Fibroblast of skin of left quadriceps (primary cell): ENCODE measurements at regions not wholly inside any gene's neighbourhood (a gene's known extent, or its start where the extent isn't known, plus 50 kb on each side); places are given as distances from the start of the nearest gene placed in this dataset.

Experiments
- DNase-seq, 2 experiments: peaks; one replicate each; pipeline ENCODE4 v3.0.0-alpha.2; 2013; ENCODE audit warnings: low read depth in 2 of 2

DNA sequence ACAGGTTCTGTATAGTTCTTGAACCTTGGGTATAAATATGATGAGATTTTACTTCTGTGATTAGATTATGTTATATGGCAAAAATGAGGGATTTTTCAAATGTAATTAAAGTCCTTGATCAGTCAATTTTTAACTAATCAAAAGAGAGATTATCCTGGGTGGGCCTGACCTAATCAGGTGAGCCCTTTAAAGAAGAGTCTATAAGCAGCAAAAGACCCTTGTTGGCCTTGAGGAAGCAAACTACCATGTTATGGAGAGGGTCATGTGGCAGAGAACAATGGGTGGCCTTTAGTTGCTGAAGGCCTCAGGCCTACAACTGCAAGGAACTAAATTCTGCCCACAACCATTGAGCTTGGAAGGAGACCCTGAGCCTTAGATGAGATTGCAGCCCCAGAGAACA is 102.5 kb upstream of the RIPOR2 start:
- DNase-seq: no peak

DNA sequence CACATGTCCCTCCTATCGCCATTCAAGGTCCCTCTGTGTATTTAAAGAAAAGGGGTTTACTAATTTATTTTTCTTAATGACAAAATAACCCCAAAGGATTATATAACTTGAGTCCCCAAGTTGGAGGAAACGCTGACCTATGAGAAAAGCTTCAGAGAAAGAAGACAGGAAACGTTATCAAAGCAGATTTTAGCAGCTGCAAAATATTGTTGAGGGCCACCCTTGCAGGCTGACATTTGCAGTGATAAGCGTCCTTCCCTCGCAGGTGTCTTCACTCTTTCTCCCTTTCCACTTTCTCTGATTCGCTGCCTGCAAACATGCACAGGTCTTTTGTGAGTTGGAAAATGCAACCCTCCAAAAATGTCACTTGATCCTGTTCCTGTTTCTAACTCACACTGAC is 103.2 kb upstream of the RIPOR2 start:
- DNase-seq: no peak

DNA sequence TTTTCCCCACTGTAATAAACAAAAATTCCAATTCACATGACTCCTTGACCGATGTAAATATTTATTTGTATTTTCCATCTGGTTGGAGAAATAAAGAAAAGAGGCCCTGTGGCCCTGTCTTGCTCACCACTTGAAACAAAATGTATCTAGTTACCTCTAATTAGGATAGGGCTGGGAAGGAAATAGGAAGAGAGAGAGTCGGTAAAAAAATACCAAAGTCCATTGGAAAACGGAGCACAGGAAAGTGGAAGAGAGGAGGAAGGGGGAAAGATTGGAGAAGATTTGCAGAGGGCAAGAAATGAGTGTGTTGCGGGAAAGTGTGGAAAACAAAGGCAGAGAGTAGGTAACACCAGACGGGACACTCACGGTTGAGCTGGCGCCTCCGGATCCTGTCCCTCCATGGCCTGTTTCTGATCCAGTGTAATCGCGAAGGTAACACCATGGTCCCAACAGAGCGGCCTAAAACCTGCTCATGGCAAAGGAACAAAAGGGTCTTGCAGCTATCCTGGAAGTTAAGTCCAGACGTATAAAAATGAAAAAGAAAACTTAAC is 105.8 kb upstream of the RIPOR2 start:
- DNase-seq: no peak

DNA sequence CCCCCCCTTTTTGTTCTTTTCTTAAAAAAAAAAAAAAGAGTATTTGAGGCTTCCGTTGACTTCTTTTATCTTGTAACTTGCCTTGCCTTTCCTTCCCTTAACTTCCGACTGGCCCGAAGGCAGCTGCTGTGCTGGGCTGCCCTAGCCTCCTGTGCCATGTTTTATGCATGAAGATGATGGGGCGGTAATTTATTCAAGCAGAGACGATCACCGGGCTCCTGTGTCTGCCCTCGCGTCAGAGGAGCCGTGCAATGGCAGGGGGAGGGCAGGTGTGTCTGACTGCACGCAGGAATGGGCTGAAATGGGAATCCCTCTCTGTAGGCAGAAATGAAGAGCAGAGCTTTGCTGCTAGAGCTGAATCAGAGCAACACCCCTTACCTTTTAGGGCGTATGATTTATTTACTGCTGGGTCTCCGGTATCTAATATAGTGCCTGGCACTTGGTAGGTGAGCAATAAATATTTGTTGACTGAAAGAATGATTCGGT is 106.3 kb upstream of the RIPOR2 start:
- DNase-seq: no peak

DNA sequence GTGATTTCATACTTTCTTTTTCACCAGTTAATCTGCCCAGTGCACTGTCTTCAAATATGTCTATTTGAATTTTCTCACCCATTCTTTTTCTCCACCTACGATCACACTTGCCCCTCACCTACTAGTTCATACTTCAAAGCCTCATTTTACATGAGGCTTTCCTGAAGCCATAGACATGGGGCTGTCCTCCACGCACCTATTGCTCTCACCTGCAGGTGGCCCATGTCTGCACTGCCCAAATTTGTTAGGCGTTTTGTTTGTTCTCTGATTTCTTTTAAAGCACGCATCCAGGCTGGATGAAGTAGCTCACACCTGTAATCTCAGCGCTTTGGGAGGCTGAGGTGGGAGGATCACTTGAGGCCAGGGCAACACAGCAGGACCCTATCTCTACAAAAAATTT is 106.8 kb upstream of the RIPOR2 start:
- DNase-seq: no peak

DNA sequence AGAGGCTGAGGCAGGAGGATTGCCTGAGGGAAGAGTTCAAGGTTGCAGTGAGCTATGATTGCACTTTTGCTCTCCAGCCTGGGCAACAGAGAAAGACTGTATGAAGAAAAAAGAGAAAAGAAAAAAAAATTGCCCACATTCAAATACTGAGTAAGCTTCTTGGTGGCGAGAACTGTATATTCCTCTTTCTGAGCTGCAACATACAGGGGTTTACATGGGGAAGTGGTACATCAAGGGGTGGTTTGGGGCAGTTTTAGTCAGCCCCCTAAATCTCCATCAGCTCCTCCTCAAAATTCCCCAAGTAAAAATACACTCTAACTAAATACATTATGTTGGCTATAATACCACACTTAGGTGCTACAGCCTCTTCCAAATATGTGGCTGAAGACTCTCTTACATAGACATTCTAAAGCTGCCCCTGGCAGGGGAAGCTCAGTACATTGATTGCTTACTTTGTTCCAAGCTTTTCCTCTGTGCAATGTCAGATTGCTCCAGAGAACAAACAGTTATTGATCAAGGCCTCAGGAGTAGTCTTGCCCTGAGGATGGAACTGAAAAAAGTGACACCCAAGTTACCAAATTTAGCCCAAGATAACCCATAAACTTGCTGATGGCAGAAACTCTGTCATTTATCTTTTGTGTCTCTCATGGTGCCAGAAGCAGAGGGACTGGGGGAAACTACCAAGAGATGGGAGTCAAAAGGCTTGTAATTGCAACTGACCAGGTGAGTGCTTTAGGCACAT is 107.4 kb upstream of the RIPOR2 start:
- no peak for DNase-seq

DNA sequence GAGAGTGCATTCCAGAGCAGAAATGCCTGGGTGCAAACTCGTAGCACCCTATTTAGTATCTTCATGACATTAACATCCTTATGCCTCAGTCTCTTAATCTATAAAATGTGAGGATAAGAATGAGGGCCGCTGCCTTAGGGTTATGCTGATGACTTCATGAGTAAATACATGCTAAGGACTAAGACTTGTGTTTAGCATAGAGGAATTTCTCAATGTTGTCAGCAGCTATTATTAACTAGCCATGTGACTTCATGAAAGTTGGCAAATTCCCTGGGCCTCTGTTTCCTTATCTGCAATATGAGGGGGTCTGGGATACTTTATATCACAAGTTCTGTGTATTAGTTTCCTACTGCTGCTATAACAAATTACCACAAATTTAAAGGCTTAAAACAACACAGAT is 108.1 kb upstream of the RIPOR2 start:
- DNase-seq: no peak

DNA sequence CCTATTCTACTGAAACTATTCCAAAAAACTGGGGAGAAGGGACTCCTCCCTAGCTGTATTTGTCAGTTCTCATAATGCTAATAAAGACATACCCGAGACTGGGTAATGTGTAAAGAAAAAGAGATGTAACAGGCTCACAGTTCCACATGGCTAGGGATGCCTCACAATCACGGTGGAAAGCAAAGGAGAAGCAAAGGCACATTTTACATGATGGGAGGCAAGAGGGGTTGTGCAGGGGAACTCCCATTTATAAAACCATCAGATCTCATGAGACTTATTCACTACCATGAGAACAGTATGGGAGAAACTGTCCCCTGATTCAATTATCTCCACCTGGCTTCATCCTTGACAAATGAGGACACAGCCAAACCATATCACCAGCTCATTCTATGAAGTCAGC is 111.2 kb upstream of the RIPOR2 start:
- no peak for DNase-seq

DNA sequence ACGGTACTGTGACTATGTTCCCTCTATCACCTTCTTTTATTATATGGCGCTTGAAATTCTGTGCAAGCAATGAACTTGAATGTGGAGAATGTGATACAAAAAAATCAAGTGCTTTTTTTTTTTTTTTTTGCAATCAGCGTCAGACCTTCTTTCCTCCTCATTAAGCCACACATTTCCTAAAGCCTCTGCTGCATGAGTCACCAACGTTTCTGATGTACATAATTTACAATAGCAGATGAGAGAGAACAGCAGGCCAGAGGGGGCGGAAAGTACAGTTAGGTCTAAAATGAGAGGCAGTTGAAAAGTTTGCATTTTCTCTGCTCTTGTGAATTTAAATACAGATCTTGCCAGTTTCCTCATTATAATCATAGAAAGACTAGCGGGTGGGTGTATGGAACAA is 114.6 kb upstream of the RIPOR2 start:
- peak; percentile 86 to 87 for DNase-seq

DNA sequence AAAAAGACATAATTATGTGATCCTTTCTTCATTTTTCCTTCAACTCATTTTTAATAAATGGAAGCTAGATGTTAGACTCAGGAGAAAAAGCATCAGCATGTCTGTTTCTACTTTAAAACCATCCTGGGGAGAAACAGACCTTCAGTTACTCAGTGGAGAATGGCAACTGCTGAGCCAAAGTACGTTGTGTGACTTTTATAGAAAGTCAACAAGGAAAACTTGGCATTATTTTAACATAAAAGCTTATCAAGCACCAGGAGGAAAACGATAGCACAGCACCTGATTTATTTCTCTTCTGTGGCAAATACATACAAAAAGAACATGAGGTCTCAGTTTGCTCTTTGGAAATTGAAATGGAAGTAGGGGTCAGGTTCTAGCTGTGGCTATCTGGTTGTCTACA is 115.3 kb upstream of the RIPOR2 start:
- DNase-seq: no peak

DNA sequence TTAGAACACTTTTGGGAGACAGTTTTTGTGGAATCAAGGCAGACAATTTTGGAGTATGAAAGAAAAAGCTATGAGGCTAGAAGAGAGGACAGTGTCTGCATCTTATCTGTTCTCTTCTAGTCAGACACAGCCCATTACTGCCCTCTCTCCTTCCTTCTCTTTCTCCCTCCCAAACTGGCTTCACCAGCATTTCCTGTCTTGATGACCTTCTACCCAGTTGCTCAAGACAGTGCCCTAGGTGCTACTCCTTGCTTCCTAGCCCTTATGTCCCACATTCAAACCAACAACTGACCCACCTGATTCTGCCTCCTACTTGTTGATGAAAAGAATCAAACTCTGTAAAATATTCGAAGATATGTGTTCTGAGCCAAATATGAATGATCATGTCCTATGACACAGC is 116.4 kb upstream of the RIPOR2 start:
- no peak for DNase-seq

DNA sequence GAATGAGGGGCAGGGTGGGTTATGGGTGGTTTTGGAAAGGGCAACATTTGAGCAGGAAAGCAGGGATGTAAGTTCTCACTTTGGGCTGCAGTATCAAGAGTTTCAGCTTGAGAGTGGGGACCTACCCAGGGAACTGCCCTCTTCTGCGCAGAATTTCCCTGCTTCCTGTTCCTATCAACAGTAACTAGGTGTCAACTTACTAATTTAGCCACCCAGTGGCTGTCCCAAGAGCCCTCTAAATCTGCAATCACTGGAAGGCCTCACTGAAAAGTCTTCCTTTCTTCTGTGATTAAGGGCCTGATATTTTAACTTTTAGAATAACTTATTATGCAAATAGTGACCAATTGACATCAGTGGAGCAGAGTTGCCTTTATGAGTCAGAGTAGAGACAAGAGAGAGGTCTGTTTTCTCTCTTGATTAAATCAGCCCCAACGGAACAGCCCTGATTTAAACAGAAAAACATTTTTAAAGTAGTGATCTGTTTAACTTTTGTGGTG is 118.2 kb upstream of the RIPOR2 start:
- peak; percentile 76 to 77 for DNase-seq

DNA sequence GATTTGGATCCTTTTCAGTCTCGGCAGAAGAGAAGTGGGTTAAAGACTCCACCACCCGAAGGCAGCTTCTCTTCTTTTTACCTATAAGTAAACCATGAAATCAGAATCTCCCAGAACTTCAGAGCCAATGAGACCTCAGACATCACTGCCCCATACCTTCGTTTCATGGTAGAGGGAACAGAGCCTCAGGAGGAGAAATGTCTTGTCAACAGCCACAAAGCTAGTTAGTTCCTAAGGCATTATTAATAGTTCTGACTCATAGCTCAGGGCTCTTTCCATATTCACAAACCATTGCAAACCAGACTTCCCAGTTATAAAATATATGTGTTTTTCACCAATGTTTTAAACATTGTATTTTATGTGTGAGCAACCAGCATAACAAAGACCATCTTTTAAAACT is 118.7 kb upstream of the RIPOR2 start:
- peak; percentile 49 to 51 for DNase-seq

DNA sequence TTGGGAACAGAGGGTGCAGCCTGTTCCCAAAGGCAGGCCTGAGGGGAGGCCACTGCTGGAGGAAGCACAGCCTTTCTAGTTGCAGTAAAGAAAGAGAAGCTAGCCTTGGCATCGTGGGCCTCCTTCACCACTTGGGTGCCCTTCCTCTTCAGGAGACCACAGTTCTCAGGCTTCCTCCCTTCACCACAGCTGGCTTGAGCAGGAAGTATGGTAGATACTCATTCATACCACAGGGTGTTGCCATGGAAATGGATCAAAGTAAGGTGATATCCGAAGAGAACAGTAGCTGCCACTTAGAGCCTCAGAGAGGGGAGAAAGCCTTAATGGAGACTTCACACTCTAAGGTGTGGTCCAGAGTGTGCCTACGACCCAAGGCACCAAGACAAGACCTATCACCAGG is 120.4 kb upstream of the RIPOR2 start:
- DNase-seq: no peak

DNA sequence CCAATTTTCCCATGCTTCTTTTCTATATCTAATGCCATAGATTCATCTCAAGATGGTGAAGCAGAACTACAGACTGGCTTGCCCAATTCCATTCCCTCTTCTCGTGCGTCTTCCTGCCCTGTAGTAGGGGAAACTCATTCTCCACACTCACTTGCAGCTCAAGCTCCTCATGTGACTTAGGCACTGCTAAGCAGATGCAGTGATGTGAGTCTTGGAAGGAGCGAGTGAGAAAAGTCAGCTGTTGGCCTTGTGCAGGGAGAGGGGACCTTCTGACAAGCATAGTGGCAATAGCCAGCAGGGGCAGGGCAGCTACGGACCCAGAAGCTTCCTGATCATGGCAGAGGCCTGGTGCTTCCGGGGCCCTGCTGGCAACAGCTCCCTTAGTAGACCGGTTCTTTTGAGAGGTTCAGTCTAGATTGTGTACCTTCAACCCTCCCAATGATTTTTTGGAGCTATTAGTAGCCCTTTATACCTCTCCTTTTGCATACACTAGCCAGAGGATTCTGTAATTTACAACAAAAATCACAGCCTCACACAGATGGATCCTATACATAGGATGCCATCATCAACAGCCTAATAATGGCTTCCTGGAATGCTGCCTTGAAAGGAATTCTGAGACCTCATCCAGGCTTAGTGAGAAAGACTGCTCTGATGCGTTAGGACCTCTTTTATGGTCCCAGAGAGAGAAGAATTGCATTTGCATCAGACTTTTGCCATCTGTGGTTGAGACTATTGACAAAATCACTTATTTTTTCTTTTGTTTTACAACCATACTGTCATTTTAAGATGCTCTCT is 121.5 kb upstream of the RIPOR2 start:
- DNase-seq: peak; percentile 70

DNA sequence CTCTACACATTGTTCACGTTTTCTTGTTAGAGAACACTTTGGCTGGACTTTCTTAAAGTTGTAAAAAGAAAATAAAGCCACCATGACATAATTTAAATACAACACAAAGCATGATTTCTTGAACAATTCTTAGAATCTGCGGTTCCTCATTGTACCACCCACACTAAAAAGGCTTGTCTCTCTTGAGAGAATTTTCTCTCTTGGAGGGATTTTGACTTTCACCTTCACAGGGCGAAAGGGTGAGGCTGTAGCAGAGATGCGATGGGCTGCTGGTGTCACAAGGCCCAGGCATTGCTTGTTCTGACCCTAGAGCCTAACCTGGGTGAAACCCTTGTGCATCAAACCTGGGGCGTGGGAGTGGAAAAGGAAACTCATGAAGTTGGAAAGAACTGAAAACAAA is 122.7 kb upstream of the RIPOR2 start:
- no peak for DNase-seq

DNA sequence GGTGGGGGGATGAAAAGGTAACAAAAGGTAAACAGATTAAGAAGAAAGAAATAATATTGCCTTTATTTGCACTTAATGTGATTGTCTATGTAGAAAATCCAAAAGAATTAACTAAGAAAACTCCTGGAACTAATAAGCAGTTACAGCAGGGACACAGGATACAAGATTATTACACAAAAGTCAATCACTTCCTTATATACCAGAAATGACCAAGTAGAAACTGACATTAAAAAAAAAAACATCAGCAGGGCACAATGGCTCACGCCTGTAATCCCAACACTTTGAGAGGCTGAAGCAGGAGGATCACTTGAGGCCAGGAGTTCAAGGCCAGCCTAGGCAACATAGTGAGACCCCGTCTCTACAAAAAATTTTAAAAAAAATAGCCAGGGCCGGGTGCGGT is 123.2 kb upstream of the RIPOR2 start:
- no peak for DNase-seq

DNA sequence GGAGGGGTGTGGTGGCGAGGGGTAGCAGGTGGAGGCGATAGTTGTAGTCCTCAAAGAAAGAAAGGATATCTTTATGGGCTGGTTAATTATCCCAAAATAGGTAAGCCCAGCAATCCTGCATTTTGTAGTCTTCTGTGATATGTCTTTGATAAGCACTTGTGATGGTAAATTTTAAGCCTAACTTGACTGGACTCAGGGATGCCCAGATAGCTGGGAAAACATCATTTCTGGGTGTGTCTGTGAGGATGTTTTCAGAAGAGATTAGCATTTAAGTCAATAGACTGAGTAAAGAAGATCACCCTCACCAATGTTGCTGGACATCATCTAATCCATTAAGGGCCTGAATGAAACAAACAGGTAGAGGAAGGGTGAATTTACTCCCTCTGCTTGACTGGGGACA is 124.8 kb upstream of the RIPOR2 start:
- DNase-seq: no peak

DNA sequence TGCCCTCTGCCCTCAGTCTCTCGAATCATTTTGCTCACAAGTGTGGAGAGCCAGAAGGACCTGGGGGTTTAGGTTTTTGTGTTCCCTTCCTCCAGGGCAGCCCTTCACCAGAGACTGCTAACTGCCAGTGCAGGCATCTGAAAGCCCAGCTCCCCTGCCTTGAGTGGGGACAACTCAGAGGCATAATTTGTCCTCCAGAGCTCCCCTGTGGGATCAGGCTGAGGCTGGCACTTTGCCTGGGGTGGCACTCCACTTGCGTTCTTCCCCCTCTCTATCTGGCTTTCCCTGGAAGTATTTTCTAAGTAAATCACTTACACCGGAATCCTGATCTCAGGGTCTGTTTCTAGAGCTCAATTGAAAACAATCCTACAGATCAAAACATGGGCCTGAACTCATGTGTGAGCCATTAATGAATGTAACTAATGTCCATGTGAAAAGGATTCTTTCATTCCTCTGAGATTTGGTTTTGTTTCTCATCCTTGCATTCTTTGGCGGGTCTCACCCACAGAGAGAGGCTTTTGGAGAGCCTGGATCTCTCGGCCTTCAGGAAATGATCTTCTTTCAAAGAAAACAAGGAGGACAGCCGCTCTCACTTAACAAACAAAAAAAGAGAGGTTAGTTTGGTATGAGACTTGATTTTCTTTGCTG is 125.7 kb upstream of the RIPOR2 start:
- peak; percentile 62 to 69 for DNase-seq

DNA sequence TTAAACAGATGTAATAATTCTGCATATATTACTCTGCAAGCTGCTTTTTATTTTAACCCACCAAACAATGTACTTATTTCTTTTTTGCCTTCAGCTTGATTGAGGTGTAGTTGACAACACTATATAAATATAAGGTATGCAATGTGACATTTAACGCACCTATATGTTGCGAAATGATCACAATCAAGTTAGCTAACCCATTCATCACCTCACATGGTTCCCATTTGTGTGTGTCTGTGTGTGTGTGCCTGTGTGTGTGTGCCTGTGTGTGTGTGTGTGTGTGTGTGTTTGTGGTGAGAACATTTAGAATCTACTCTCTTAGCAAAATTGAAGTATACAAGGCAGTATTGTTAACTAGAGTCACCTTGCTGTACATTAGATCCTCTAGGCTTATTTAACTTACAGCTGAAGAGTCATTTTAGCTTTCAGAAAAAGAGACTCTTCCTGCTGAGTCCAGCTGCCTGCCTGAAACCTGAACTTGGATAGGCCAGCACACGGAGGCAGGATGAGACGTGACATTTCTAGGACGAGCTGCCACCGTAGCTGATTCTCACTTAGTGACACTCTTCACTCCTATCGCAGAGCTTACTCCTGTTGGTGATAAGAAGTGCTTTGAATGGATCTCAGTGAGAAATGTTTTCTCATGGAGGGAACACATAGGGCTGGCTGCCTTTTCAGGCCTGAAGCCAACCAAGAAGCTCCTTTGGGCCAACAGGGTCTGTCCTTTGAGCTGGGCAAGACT is 126.5 kb upstream of the RIPOR2 start:
- no peak for DNase-seq

DNA sequence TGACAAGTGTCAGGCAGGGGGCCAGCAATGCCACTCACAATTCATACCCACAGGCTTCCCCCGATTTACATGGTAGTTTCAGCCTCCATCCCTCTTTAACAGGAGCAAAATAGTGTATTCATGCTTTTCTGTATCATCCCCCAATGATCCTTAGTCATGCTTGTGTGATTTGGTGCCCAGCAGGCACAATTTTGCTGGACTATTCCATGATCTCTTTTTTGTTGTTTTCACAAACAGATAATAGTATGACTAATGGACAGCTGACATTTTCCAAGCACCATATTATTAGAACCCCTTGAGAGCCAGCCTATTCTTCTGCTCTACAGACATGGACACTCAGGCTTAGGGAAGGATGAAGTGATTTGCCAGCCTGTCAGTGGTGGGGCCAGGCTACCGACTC is 128.2 kb upstream of the RIPOR2 start:
- DNase-seq: no peak

DNA sequence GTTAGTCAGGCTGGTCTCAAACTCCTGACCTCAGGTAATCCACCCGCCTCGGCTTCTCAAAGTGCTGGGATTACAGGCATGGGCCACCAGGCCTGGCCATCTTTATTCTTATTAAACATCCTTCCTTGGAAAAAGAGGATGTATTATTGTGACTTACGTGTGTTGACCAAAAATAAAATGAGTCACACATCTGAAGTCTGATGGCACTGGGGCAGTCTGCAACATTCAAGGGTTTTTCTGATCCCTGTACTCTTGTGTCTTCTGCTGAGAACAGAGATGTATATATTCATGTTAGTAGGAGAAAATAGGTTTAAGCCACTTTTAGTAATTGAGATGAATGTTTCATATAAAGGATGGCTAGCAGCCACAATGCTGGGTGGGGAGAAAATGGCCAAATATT is 129.9 kb upstream of the RIPOR2 start:
- DNase-seq: no peak
